ENCODE measurements at regions not wholly inside any gene's neighbourhood (a gene's known extent, or its start where the extent isn't known, plus 50 kb on each side); places are given as distances from the start of the nearest gene placed in this dataset.
"Not testable (repeated sequence)": the region's sequence is repeated elsewhere in the genome, so short reads cannot be mapped to it uniquely, and the experiment has no call there.

DNA sequence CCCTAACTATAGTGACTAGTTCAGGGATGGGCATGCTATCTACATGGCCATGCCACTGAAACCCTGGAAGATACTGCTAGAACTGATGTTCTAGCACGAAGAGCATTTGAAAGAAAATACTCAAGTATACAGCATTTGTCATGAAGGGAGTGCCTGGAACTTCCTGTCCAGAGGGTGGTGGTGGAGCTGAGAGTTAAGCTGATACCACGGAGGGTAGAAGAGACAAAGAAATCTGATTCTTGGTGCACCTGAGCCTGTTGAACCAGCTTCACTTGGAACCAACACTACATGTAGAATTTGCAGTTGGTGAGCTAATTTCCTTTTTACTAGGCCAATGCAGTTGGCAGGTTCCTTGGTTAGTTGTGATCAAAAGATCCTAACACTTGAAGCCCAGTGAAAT lies 116.4 kb downstream of the CCNG2 start:
- no peak overlapping the region for H3K4me3 Mint-ChIP-seq
- no peaks in the 10 kb centered on the region for H3K36me3 Mint-ChIP-seq (ENCODE audit: low read depth)
- no peak overlapping the region for H3K27ac Mint-ChIP-seq
- no peaks in the 10 kb centered on the region for H3K9me3 Mint-ChIP-seq
- no peaks in the 10 kb centered on the region for H3K4me1 Mint-ChIP-seq (ENCODE audit: low read depth)
- no peaks in the 10 kb centered on the region for H3K27me3 Mint-ChIP-seq

GRCh38 chr4:77279114-77279513 lies 122.1 kb downstream of the CCNG2 start:
- not testable (repeated sequence) for H3K27ac Mint-ChIP-seq

GRCh38 chr4:77282305-77282704 lies 125.3 kb downstream of the CCNG2 start:
- no peaks in the 10 kb centered on the region for H3K4me1 Mint-ChIP-seq (ENCODE audit: low read depth)
- no peak overlapping the region for H3K27ac Mint-ChIP-seq
- H3K27me3 Mint-ChIP-seq: no peaks in the 10 kb centered on the region
- no peaks in the 10 kb centered on the region for H3K36me3 Mint-ChIP-seq (ENCODE audit: low read depth)
- H3K4me3 Mint-ChIP-seq: no peak overlapping the region
- no peaks in the 10 kb centered on the region for H3K9me3 Mint-ChIP-seq

More at GRCh38 chr4:77279114-77279513, 122.1 kb downstream of the CCNG2 start:
- H3K27me3 Mint-ChIP-seq; H3K9me3 Mint-ChIP-seq; H3K36me3 Mint-ChIP-seq (ENCODE audit: low read depth); H3K4me1 Mint-ChIP-seq (ENCODE audit: low read depth); H3K4me3 Mint-ChIP-seq: not testable (repeated sequence)

GRCh38 chr4:77284036-77284435 lies 127.0 kb downstream of the CCNG2 start:
- H3K4me3 Mint-ChIP-seq: no peak overlapping the region
- no peaks in the 10 kb centered on the region for H3K9me3 Mint-ChIP-seq
- H3K36me3 Mint-ChIP-seq (ENCODE audit: low read depth): no peaks in the 10 kb centered on the region
- no peaks in the 10 kb centered on the region for H3K4me1 Mint-ChIP-seq (ENCODE audit: low read depth)
- no peak overlapping the region for H3K27ac Mint-ChIP-seq
- H3K27me3 Mint-ChIP-seq: no peaks in the 10 kb centered on the region

GRCh38 chr4:77286906-77287305 lies 129.9 kb downstream of the CCNG2 start:
- Mint-ChIP-seq H3K4me3 (no peak overlapping the region), H3K36me3 (ENCODE audit: low read depth) (no peaks in the 10 kb centered on the region), H3K9me3 (no peaks in the 10 kb centered on the region), H3K27me3 (no peaks in the 10 kb centered on the region), H3K27ac (no peak overlapping the region), H3K4me1 (ENCODE audit: low read depth) (no peaks in the 10 kb centered on the region)

DNA sequence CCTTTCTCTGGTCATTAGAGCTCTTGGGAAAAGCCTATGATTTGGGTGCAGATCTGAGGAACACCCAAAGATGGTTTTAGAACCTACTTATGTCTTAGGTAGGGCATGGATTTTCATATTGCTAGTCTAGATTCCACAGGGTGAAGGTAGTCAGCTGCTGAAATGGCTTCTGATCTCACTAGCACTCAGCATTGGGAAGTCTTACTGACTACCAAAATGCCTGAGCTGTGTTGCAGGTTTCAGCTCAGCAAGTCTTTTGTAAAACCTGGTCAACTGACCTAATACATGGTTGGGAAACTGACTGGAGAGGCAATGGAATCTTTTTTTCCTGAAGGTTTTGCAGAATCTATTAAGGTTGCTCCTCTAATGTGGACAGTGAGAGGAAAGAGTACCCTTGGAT lies 136.4 kb downstream of the CCNG2 start:
- no peaks in the 10 kb centered on the region for H3K27me3 Mint-ChIP-seq
- H3K4me1 Mint-ChIP-seq (ENCODE audit: low read depth): no peaks in the 10 kb centered on the region
- H3K27ac Mint-ChIP-seq: no peak overlapping the region
- H3K36me3 Mint-ChIP-seq (ENCODE audit: low read depth): no peaks in the 10 kb centered on the region
- H3K4me3 Mint-ChIP-seq: no peak overlapping the region
- H3K9me3 Mint-ChIP-seq: no peaks in the 10 kb centered on the region

GRCh38 chr4:77300996-77301395 lies 144.0 kb downstream of the CCNG2 start:
- H3K9me3 Mint-ChIP-seq; H3K4me1 Mint-ChIP-seq (ENCODE audit: low read depth); H3K4me3 Mint-ChIP-seq: not testable (repeated sequence)

DNA sequence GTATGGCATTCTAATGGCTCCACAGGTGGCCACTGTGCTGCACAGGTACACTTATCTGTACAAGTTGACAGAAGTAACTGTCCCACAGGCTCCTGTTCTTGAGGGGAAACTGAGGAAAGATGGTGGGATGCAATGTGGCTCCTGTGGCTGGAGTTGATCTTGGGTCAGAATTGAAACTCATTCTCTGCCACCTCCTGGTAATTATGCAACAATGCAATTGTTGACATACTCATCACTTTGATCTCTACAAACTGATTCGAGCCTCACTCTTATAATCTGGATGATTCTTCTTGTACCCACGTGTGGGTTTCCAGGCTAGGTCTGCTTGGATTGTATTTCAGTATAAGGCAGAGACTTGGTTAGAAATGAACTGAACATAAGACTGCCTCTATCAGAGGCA lies 148.8 kb downstream of the CCNG2 start:
- Mint-ChIP-seq H3K4me1 (ENCODE audit: low read depth) (no peaks in the 10 kb centered on the region), H3K36me3 (ENCODE audit: low read depth) (no peaks in the 10 kb centered on the region), H3K27ac (no peak overlapping the region), H3K9me3 (no peaks in the 10 kb centered on the region), H3K27me3 (peaks cover 3% of the 10 kb centered on the region), H3K4me3 (no peak overlapping the region)

More at GRCh38 chr4:77300996-77301395, 144.0 kb downstream of the CCNG2 start:
- H3K36me3 Mint-ChIP-seq (ENCODE audit: low read depth); H3K27me3 Mint-ChIP-seq; H3K27ac Mint-ChIP-seq: not testable (repeated sequence)

DNA sequence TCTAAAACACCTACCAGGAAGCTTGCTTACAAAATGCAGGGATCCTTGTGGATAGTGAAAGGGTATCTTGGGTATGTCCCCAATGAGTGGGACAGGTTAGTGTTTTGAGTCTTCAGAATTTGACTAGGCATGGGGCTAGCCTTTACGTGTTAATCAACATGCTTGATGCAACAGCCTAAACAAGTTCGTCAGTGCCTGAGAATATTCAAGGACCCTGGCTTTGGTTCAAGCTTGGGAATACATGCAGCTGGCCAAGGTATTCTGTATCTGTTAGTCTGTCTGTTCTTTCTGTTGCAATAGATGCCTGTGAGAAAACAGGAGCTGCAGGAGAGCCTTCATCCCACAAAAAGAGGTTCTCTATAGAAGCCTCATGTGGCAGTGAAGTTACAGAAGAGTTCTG lies 149.5 kb downstream of the CCNG2 start:
- Mint-ChIP-seq H3K9me3 (no peaks in the 10 kb centered on the region), H3K36me3 (ENCODE audit: low read depth) (no peaks in the 10 kb centered on the region), H3K4me1 (ENCODE audit: low read depth) (no peaks in the 10 kb centered on the region), H3K4me3 (no peak overlapping the region), H3K27ac (no peak overlapping the region), H3K27me3 (peaks cover 3% of the 10 kb centered on the region)

- H3K4me3 Mint-ChIP-seq: no peak overlapping the region
Observed at GRCh38 chr4:77308843-77309242, 151.8 kb downstream of the CCNG2 start.

GRCh38 chr4:77309496-77309895 lies 152.5 kb downstream of the CCNG2 start:
- Mint-ChIP-seq H3K9me3 (no peaks in the 10 kb centered on the region), H3K27ac (no peak overlapping the region), H3K4me3 (no peak overlapping the region), H3K4me1 (ENCODE audit: low read depth) (no peaks in the 10 kb centered on the region), H3K36me3 (ENCODE audit: low read depth) (no peaks in the 10 kb centered on the region), H3K27me3 (peaks cover 3% of the 10 kb centered on the region)

More at GRCh38 chr4:77308843-77309242, 151.8 kb downstream of the CCNG2 start:
- Mint-ChIP-seq H3K36me3 (ENCODE audit: low read depth) (no peaks in the 10 kb centered on the region), H3K27me3 (peaks cover 3% of the 10 kb centered on the region), H3K27ac (no peak overlapping the region), H3K4me1 (ENCODE audit: low read depth) (no peaks in the 10 kb centered on the region), H3K9me3 (no peaks in the 10 kb centered on the region)

DNA sequence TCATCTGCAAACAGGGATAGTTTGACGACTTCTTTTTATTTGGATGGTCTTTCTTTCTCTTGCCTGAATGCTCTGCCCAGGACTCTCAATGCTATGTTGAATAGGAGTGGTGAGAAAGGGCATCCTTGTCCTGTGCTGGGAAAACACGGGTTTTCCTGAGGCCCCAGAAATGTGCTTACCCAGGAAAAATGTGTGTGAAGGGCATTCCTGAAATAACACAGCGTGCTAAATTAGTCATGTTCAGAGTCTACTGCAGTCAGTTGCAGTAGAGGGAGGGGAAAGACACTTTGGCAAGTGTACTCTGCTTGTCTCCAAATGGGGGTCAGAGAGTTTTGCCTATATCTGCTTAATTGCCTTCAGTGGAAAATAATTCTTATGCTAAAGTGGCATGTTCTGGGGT lies 153.9 kb downstream of the CCNG2 start:
- Mint-ChIP-seq H3K4me1 (ENCODE audit: low read depth) (no peaks in the 10 kb centered on the region), H3K27me3 (peaks cover 3% of the 10 kb centered on the region), H3K27ac (no peak overlapping the region), H3K4me3 (no peak overlapping the region), H3K9me3 (no peaks in the 10 kb centered on the region), H3K36me3 (ENCODE audit: low read depth) (no peaks in the 10 kb centered on the region)

DNA sequence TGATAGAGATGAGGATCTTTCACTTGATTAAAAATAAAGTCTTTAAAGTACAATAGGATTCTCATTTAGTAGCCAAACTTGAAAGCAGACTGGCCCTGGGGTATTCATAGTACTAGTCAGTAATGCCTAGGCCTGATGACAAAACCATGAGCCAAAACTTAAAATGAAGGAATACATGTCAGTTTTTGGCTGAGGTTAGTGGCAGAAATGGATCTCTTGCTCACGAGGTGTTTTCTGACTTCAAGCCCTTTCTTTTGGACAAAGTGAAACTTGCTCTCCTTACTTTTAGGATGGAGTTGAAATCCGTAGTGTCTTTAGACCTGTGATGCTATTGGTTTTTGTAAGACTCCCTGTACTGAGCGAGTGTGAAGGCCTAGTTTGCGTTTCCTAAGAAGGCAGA lies 157.7 kb downstream of the CCNG2 start:
- peaks cover 3% of the 10 kb centered on the region for H3K9me3 Mint-ChIP-seq

GRCh38 chr4:77327151-77327550 lies 170.1 kb downstream of the CCNG2 start:
- Mint-ChIP-seq H3K4me3 (no peak overlapping the region), H3K27me3 (peaks cover 25% of the 10 kb centered on the region), H3K36me3 (ENCODE audit: low read depth) (peaks cover 4% of the 10 kb centered on the region), H3K27ac (no peak overlapping the region), H3K4me1 (ENCODE audit: low read depth) (no peaks in the 10 kb centered on the region), H3K9me3 (no peaks in the 10 kb centered on the region)

More for the DNA sequence above, 157.7 kb downstream of the CCNG2 start:
- no peaks in the 10 kb centered on the region for H3K27me3 Mint-ChIP-seq
- no peaks in the 10 kb centered on the region for H3K36me3 Mint-ChIP-seq (ENCODE audit: low read depth)
- H3K27ac Mint-ChIP-seq: no peak overlapping the region
- H3K4me3 Mint-ChIP-seq: no peak overlapping the region
- no peaks in the 10 kb centered on the region for H3K4me1 Mint-ChIP-seq (ENCODE audit: low read depth)

DNA sequence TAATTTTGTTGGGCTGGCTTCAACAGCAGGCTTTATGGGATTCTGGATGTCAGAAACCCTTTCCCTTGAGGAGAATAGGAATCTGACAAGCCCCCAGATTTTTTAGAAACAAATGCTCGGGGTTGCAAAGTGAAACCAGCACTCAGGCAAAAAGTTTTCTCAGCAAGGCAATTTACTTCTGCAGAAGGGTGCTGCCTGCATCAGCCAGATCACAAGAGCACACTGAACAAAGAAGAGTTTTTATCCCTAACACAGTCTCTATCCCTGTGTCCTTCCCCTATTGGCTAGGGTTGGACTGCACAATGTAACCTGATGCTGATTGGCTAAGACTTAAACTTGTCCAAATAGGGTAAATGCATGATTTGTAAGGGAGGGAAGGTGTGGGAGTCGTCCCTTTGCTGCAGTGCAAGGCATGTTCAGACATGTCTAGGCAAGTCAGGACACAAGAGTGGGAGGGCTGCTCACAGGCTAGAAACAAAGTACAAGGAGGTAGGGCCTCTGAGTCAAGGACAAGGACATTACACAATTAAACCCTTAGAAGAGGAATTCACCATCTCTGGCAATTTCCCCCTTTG lies 175.8 kb downstream of the CCNG2 start:
- Mint-ChIP-seq H3K27ac (no peak overlapping the region), H3K27me3 (peaks cover 14% of the 10 kb centered on the region), H3K9me3 (peaks cover 26% of the 10 kb centered on the region), H3K36me3 (ENCODE audit: low read depth) (peaks cover 8% of the 10 kb centered on the region), H3K4me1 (ENCODE audit: low read depth) (no peaks in the 10 kb centered on the region), H3K4me3 (no peak overlapping the region)

GRCh38 chr4:77336411-77337142 lies 179.6 kb downstream of the CCNG2 start:
- Mint-ChIP-seq H3K4me3 (no peak overlapping the region), H3K9me3 (peaks cover 27% of the 10 kb centered on the region), H3K27me3 (peaks cover 4% of the 10 kb centered on the region), H3K4me1 (ENCODE audit: low read depth) (no peaks in the 10 kb centered on the region), H3K27ac (no peak overlapping the region), H3K36me3 (ENCODE audit: low read depth) (peaks cover 4% of the 10 kb centered on the region)
